ENCODE measurements at regions not wholly inside any gene's neighbourhood (a gene's known extent, or its start where the extent isn't known, plus 50 kb on each side); places are given as distances from the start of the nearest gene placed in this dataset.

- no peak for DNase-seq
Measured at GRCh38 chr2:7773362-7774360, 856.4 kb downstream of the RNF144A start.

- DNase-seq: no peak
Measured at GRCh38 chr2:7774481-7774880, 857.3 kb downstream of the RNF144A start.

GRCh38 chr2:7777668-7778067 lies 860.5 kb downstream of the RNF144A start:
- no peak for DNase-seq

- no peak for DNase-seq
Measured at GRCh38 chr2:7780321-7780720, 863.1 kb downstream of the RNF144A start.

- no peak for DNase-seq
Measured at GRCh38 chr2:7785700-7786099, 868.5 kb downstream of the RNF144A start.

- DNase-seq: no peak
Measured at GRCh38 chr2:7788736-7789135, 871.5 kb downstream of the RNF144A start.

- no peak for DNase-seq
Measured at GRCh38 chr2:7792031-7792651, 874.9 kb downstream of the RNF144A start.

- DNase-seq: no peak
Measured at GRCh38 chr2:7795778-7796563, 878.8 kb downstream of the RNF144A start.

GRCh38 chr2:7800031-7800430 lies 881.8 kb upstream of the ID2 start:
- DNase-seq: no peak

- DNase-seq: no peak
Measured at GRCh38 chr2:7801212-7801611, 880.6 kb upstream of the ID2 start.

GRCh38 chr2:7803515-7803914 lies 878.3 kb upstream of the ID2 start:
- DNase-seq: no peak

- no peak for DNase-seq
Measured at GRCh38 chr2:7809640-7810039, 872.2 kb upstream of the ID2 start.

- DNase-seq: no peak
Measured at GRCh38 chr2:7811073-7811472, 870.8 kb upstream of the ID2 start.

GRCh38 chr2:7812231-7812995 lies 869.4 kb upstream of the ID2 start:
- DNase-seq: no peak

- DNase-seq: no peak
Measured at GRCh38 chr2:7813541-7814292, 868.1 kb upstream of the ID2 start.

GRCh38 chr2:7815726-7816125 lies 866.1 kb upstream of the ID2 start:
- no peak for DNase-seq

- no peak for DNase-seq
Measured at GRCh38 chr2:7816233-7816632, 865.6 kb upstream of the ID2 start.

GRCh38 chr2:7816944-7817343 lies 864.9 kb upstream of the ID2 start:
- DNase-seq: no peak

GRCh38 chr2:7819316-7819715 lies 862.5 kb upstream of the ID2 start:
- DNase-seq: no peak

GRCh38 chr2:7819850-7820249 lies 862.0 kb upstream of the ID2 start:
- DNase-seq: no peak

- DNase-seq: no peak
Measured at GRCh38 chr2:7824211-7824610, 857.6 kb upstream of the ID2 start.
